ENCODE measurements at regions not wholly inside any gene's neighbourhood (a gene's known extent, or its start where the extent isn't known, plus 50 kb on each side); places are given as distances from the start of the nearest gene placed in this dataset.

- TF ChIP-seq EZH2phosphoT487 (IDR thresholded peaks at IDR 0.05; ENCODE audit: insufficient read depth, low read depth) (no peak), EZH2 (IDR thresholded peaks at IDR 0.05; ENCODE audit: insufficient read depth, poor library complexity, severe bottlenecking) (no peak)
Measured at GRCh38 chr2:59077026-59077725, 836.1 kb upstream of the FANCL start.

Data from GM23248 (cell line).